Psoas muscle (tissue), 7 donors: ENCODE measurements at regions not wholly inside any gene's neighbourhood (a gene's known extent, or its start where the extent isn't known, plus 50 kb on each side); places are given as distances from the start of the nearest gene placed in this dataset.

Experiments used
- ATAC-seq, 4 donors: fragments of 200-7000 bp; cut with Tn5 transposase; one replicate each; pipeline ENCODE4 v1.9.1; 2020; ENCODE audit warnings: moderate library complexity in 3 of 4, mild to moderate bottlenecking in 2 of 4
- DNase-seq, 2 donors: peaks; one replicate each; pipeline ENCODE4 v3.0.0-alpha.2; 2020
- H3K27ac ChIP-seq: fragments of 200-600 bp; one replicate; pipeline ENCODE4 v1.8.0; 2022
- H3K27me3 ChIP-seq, 3 donors: fragments of 200-600 bp in 1 of 3; one replicate each; pipeline versions ENCODE4 v1.6.1 to v1.8.0; 2013 to 2022; ENCODE audit warnings: low read length in 2 of 3, mild to moderate bottlenecking in 2 of 3, moderate library complexity in 1 of 3; ENCODE audit not compliant: insufficient read depth in 3 of 3
- H3K36me3 ChIP-seq, 2 donors: fragments of 200-600 bp in 1 of 2; one replicate each; pipeline versions ENCODE4 v1.6.1 to v1.8.0; 2013 to 2022; ENCODE audit warnings: low read depth in 1 of 2, mild to moderate bottlenecking in 1 of 2, moderate library complexity in 1 of 2; ENCODE audit not compliant: insufficient read depth in 1 of 2
- H3K4me1 ChIP-seq: fragments of 200-600 bp; one replicate; pipeline ENCODE4 v1.8.0; 2022
- H3K4me3 ChIP-seq: fragments of 200-600 bp; one replicate; pipeline ENCODE4 v1.8.0; 2022; ENCODE audit warnings: mild to moderate bottlenecking
- H3K9me3 ChIP-seq: fragments of 200-600 bp; one replicate; pipeline ENCODE4 v1.8.0; 2022
- CTCF ChIP-seq: fragments of 200-600 bp; IDR thresholded peaks from one replicate; pipeline ENCODE4 v1.8.0; 2022; ENCODE audit warnings: antibody characterized with exemption
- WGBS, 3 donors: extraction: QIAGEN DNeasy Blood & Tissue Kit; methylation state at CpG; one replicate each; pipeline versions ENCODE4 v1.1.6 to v1.1.7; 2013; 5-methylcytosine and 5-hydroxymethylcytosine counted together
- intact Hi-C, 2 donors: fragments of 100-400 bp; cut with DNase I; formaldehyde crosslinking; loops; one replicate each; pipeline versions ENCODE4 v1.11.0 to v1.14.2; 2022
- donor health status: healthy with polysubstance abuse.
- donor health status: DM: no; HTN: no; CAD: no; lungs with moderate emphysema.
- donor health status: Bipolar disorder and iron deficiency.
- donor health status: healthy.
- donor health status: DM: yes; HTN: yes; CAD: no.
- donor health status: DM: no; HTN: no; CAD: no.
- donor health status: DM: yes; HTN: yes; CAD: no.

- 77 to 79% (median 79%) methylated on average over 2 of the region's 2 CpGs for WGBS, 3 donors
- H3K36me3 ChIP-seq, result no peaks in the 10 kb centered on the region
- no peaks in the 10 kb centered on the region for H3K27me3 ChIP-seq
- no peak for TF ChIP-seq CTCF
- H3K27ac ChIP-seq, result no peak overlapping the region
- no peak overlapping the region for H3K4me3 ChIP-seq
- H3K9me3 ChIP-seq, result no peaks in the 10 kb centered on the region
- ATAC-seq, result no peak
- H3K4me1 ChIP-seq, result no peaks in the 10 kb centered on the region
- no peak for DNase-seq
- intact Hi-C loops, result no loop called here
These were observed 212.3 kb upstream of the ATP10B start for GRCh38 chr5:161064297-161064696.

- H3K4me3 ChIP-seq, result no peak overlapping the region
- H3K4me1 ChIP-seq, result no peaks in the 10 kb centered on the region
- H3K9me3 ChIP-seq, result no peaks in the 10 kb centered on the region
- no peak overlapping the region for H3K27ac ChIP-seq
- no peaks in the 10 kb centered on the region for H3K36me3 ChIP-seq
- no peaks in the 10 kb centered on the region for H3K27me3 ChIP-seq
- intact Hi-C loops, result no loop called here
- ATAC-seq, result no peak
- DNase-seq, result no peak
- no peak for TF ChIP-seq CTCF
These were observed 206.8 kb upstream of the ATP10B start for GRCh38 chr5:161058781-161059180.

GRCh38 chr5:161051920-161052500, 200.0 kb upstream of the ATP10B start:
- Histone ChIP-seq H3K36me3 (no peaks in the 10 kb centered on the region), H3K4me3 (no peak overlapping the region), H3K27ac (no peak overlapping the region), H3K4me1 (no peaks in the 10 kb centered on the region), H3K9me3 (no peaks in the 10 kb centered on the region), H3K27me3 (no peaks in the 10 kb centered on the region)
- WGBS, 3 donors, result 73 to 81% (median 79%) methylated on average over 4 of the region's 4 CpGs
- ATAC-seq, result no peak
- DNase-seq, result no peak
- TF ChIP-seq CTCF, result no peak
- intact Hi-C loops, result no loop called here

- ATAC-seq (no peak), DNase-seq (no peak)
- no peak overlapping the region for H3K4me3 ChIP-seq
- no peaks in the 10 kb centered on the region for H3K36me3 ChIP-seq
- WGBS, 3 donors, result 59 to 68% (median 63%) methylated on average over 4 of the region's 4 CpGs
- TF ChIP-seq CTCF, result no peak
- no peak overlapping the region for H3K27ac ChIP-seq
- intact Hi-C loops, result loop anchor here in 1 of 2 donors (10.0 kb wide), 1 partner anchor 228 kb away; no protein-coding TSS in a partner anchor
- no peaks in the 10 kb centered on the region for H3K9me3 ChIP-seq
- H3K27me3 ChIP-seq, result no peaks in the 10 kb centered on the region
- no peaks in the 10 kb centered on the region for H3K4me1 ChIP-seq
These were observed 195.0 kb upstream of the ATP10B start for GRCh38 chr5:161047024-161047423.

- no peak for ATAC-seq
These were observed 190.9 kb upstream of the ATP10B start for GRCh38 chr5:161042862-161043261.

More at GRCh38 chr5:161042862-161043261, 190.9 kb upstream of the ATP10B start:
- no peaks in the 10 kb centered on the region for H3K9me3 ChIP-seq
- intact Hi-C loops, result loop anchor here in 1 of 2 donors (10.0 kb wide), 1 partner anchor 232 kb away; no protein-coding TSS in a partner anchor
- H3K36me3 ChIP-seq, result no peaks in the 10 kb centered on the region
- H3K27me3 ChIP-seq, result no peaks in the 10 kb centered on the region
- 91 to 94% (median 92%) methylated on average over 3 of the region's 3 CpGs for WGBS, 3 donors
- no peak for DNase-seq
- no peaks in the 10 kb centered on the region for H3K4me1 ChIP-seq
- no peak overlapping the region for H3K27ac ChIP-seq
- no peak overlapping the region for H3K4me3 ChIP-seq
- TF ChIP-seq CTCF, result no peak
